Right lobe of liver (tissue), 6 donors: ENCODE measurements at regions not wholly inside any gene's neighbourhood (a gene's known extent, or its start where the extent isn't known, plus 50 kb on each side); places are given as distances from the start of the nearest gene placed in this dataset.

Source experiments
- ATAC-seq, 4 donors: fragments of 200-7000 bp; cut with Tn5 transposase; one replicate each; pipeline ENCODE4 v1.9.1; 2020; ENCODE audit warnings: mild to moderate bottlenecking in 4 of 4, moderate library complexity in 4 of 4
- DNase-seq, 3 donors: peaks; one replicate each; pipeline ENCODE4 v3.0.0-alpha.2; 2020
- H3K27ac ChIP-seq, 3 donors: fragments of 200-600 bp; one replicate each; pipeline ENCODE4 v1.8.0; 2022
- H3K27me3 ChIP-seq, 2 donors: fragments of 200-600 bp; one replicate each; pipeline ENCODE4 v1.8.0; 2022
- H3K36me3 ChIP-seq, 4 donors: fragments of 200-600 bp; sonication (generic) in 1 of 4; one replicate each; pipeline versions ENCODE4 v1.5.1 to v1.8.0; 2017 to 2022; ENCODE audit warnings: control low read depth in 1 of 4
- H3K4me1 ChIP-seq, 4 donors: fragments of 200-600 bp; sonication (generic) in 1 of 4; one replicate each; pipeline versions ENCODE4 v1.5.1 to v1.8.0; 2017 to 2022; ENCODE audit warnings: control low read depth in 1 of 4
- H3K4me3 ChIP-seq, 3 donors: fragments of 200-600 bp; one replicate each; pipeline ENCODE4 v1.8.0; 2022
- H3K9me3 ChIP-seq, 4 donors: fragments of 200-600 bp; sonication (generic) in 1 of 4; one replicate each; pipeline versions ENCODE4 v1.5.1 to v1.8.0; 2017 to 2022; ENCODE audit warnings: control low read depth in 1 of 4
- CTCF ChIP-seq, 4 donors: fragments of 200-600 bp in 3 of 4; fragments of 450-650 bp in 1 of 4; IDR thresholded peaks; one replicate each; pipeline versions ENCODE4 v1.5.1 to v1.8.0; 2016 to 2022; ENCODE audit warnings: antibody characterized with exemption in 4 of 4, mild to moderate bottlenecking in 2 of 4
- POLR2A ChIP-seq: fragments of 450-650 bp; IDR thresholded peaks from one replicate; pipeline ENCODE4 v1.6.1; 2017; ENCODE audit warnings: antibody characterized with exemption, mild to moderate bottlenecking
- WGBS: methylation state at CpG from one replicate; pipeline ENCODE4 v1.1.6; 2018; ENCODE audit warnings: low coverage, low lambda C conversion rate; ENCODE audit not compliant: insufficient coverage; ENCODE audit errors: missing lambda C conversion rate; 5-methylcytosine and 5-hydroxymethylcytosine counted together
- intact Hi-C, 2 donors: fragments of 100-400 bp; cut with DNase I; formaldehyde crosslinking; loops; one replicate each; pipeline versions ENCODE4 v1.11.2 to v1.14.1; 2022
- donor health status: DM: no; HTN: yes; CAD: no.
- donor health status: DM: no; HTN: no; CAD: no.
- donor health status: DM: no; HTN: no; CAD: no.
- donor health status: DM: no; HTN: yes; CAD: no.
- donor health status: DM: no; HTN: yes; CAD: no.

GRCh38 chr11:115985896-115986295 lies 481.7 kb upstream of the CADM1 start:
- no peaks in the 10 kb centered on the region for H3K27me3 ChIP-seq
- H3K4me1 ChIP-seq, result no peaks in the 10 kb centered on the region
- ATAC-seq (no peak), DNase-seq (no peak)
- H3K9me3 ChIP-seq, result no peaks in the 10 kb centered on the region
- intact Hi-C loops, result no loop called here
- TF ChIP-seq POLR2A (no peak), CTCF (IDR thresholded peaks at IDR 0.05) (no peak)
- no peak overlapping the region for H3K27ac ChIP-seq
- no peak overlapping the region for H3K4me3 ChIP-seq
- no peaks in the 10 kb centered on the region for H3K36me3 ChIP-seq
- 93% methylated on average over 6 of the region's 6 CpGs for WGBS

GRCh38 chr11:115984228-115984627 lies 480.0 kb upstream of the CADM1 start:
- TF ChIP-seq CTCF (IDR thresholded peaks at IDR 0.05) (no peak), POLR2A (no peak)
- Histone ChIP-seq H3K4me1 (no peaks in the 10 kb centered on the region), H3K9me3 (no peaks in the 10 kb centered on the region), H3K36me3 (no peaks in the 10 kb centered on the region), H3K27me3 (no peaks in the 10 kb centered on the region), H3K4me3 (no peak overlapping the region), H3K27ac (no peak overlapping the region)
- 100% methylated on average over 1 of the region's 2 CpGs for WGBS
- ATAC-seq (no peak), DNase-seq (no peak)
- intact Hi-C loops, result no loop called here

DNA sequence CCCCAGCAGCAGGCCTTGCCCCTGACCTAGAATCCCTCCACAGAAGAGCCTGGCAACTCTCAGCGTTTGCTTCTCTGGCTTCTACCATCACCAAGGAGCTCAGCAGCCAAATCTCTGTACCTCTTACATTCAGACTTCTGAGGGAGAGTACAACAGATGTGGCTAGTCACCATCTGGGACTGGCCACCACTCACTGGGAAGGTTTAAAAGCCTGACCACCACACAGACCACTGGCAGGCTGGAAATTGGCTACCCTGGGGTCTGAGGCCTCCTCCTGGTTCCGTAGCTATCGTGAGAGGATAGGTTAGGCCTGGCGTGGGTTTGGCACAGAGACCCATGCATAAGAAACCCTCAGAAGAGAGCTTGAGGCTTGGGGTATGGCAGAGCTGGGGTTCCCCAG lies 478.5 kb upstream of the CADM1 start:
- Histone ChIP-seq H3K4me3 (no peak overlapping the region), H3K27me3 (no peaks in the 10 kb centered on the region), H3K9me3 (no peaks in the 10 kb centered on the region), H3K36me3 (no peaks in the 10 kb centered on the region), H3K4me1 (no peaks in the 10 kb centered on the region), H3K27ac (no peak overlapping the region)
- no peak for ATAC-seq
- TF ChIP-seq CTCF (IDR thresholded peaks at IDR 0.05) (no peak), POLR2A (no peak)
- intact Hi-C loops, result no loop called here
- DNase-seq, result no peak
- no CpG with 5 or more reads among the region's 4 CpGs for WGBS

DNA sequence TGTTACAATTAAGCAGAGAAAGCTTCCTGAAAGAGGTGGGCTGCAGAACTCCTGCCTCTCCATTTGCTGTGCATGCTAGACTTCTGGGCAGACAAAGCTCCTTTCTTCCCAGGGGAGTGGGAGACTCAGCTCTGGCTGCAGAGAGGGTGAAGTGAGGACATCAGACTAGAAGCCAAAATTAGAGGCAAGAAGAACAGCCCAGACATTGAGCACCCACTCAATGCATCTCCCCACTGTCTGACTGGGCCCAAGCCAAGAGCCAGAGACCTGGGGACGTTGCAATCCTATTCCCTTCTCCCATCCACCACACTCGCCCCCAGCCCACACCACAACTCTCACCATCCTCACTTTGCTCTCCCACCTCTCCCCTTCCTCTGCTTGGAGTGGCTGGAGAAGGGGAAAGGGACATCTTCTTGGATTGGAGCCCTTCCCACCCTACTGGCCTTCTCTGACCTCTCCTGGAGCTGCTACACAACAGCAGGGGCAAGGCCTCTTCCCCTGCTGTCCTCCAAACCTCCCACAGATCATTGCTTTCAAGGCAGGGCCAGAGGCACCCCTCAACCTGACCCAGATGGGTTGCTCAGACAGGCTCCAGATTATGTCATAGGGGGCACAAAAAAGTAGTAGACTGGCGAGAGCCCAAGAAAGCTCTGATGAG lies 477.7 kb upstream of the CADM1 start:
- Histone ChIP-seq H3K4me3 (no peak overlapping the region), H3K36me3 (no peaks in the 10 kb centered on the region), H3K9me3 (no peaks in the 10 kb centered on the region), H3K27ac (no peak overlapping the region), H3K27me3 (no peaks in the 10 kb centered on the region), H3K4me1 (no peaks in the 10 kb centered on the region)
- ATAC-seq (no peak), DNase-seq (no peak)
- intact Hi-C loops, result no loop called here
- 45% methylated on average over 2 of the region's 3 CpGs for WGBS
- TF ChIP-seq POLR2A (no peak), CTCF (IDR thresholded peaks at IDR 0.05) (no peak)

- WGBS, result 62% methylated on average over 3 of the region's 3 CpGs
- no peak overlapping the region for H3K27ac ChIP-seq
- no peaks in the 10 kb centered on the region for H3K4me1 ChIP-seq
- DNase-seq (no peak), ATAC-seq (no peak)
- H3K4me3 ChIP-seq, result no peak overlapping the region
- intact Hi-C loops, result no loop called here
- H3K9me3 ChIP-seq, result no peaks in the 10 kb centered on the region
- H3K36me3 ChIP-seq, result no peaks in the 10 kb centered on the region
- TF ChIP-seq CTCF (IDR thresholded peaks at IDR 0.05) (no peak), POLR2A (no peak)
- H3K27me3 ChIP-seq, result no peaks in the 10 kb centered on the region
Measured at GRCh38 chr11:115981104-115981481, 476.9 kb upstream of the CADM1 start.
